ENCODE measurements at regions not wholly inside any gene's neighbourhood (a gene's known extent, or its start where the extent isn't known, plus 50 kb on each side); places are given as distances from the start of the nearest gene placed in this dataset.

GRCh38 chr21:31566064-31566463 lies 93.4 kb upstream of the SOD1 start:
- DNase-seq (ENCODE audit: low spot score) = peak; percentile 34

GRCh38 chr21:31564439-31564838 lies 95.1 kb upstream of the SOD1 start:
- no peak for DNase-seq (ENCODE audit: low spot score)

DNA sequence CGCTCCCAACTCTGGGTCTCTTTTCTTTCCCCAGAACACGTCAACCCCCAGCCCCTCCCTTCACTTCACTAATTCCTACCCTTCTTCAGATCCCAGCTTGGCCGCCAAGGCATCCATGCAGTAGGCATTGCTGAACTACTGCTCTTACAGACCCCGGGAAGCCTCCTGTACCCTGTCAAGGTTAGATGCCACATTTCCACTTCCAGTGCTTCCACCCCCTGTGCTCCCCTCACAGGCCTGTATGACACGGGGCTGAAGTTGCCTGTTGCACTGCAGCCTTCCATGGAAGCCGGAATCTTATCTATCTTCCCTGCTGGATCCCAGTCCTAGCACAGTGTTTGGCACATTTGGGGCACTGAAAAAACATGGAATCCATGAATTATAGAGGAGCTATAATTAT lies 99.0 kb upstream of the SOD1 start:
- DNase-seq (ENCODE audit: low spot score) = no peak

- peak; percentile 97 for DNase-seq (ENCODE audit: low spot score)
Measured at GRCh38 chr21:31559368-31560119, 99.9 kb upstream of the SOD1 start.

DNA sequence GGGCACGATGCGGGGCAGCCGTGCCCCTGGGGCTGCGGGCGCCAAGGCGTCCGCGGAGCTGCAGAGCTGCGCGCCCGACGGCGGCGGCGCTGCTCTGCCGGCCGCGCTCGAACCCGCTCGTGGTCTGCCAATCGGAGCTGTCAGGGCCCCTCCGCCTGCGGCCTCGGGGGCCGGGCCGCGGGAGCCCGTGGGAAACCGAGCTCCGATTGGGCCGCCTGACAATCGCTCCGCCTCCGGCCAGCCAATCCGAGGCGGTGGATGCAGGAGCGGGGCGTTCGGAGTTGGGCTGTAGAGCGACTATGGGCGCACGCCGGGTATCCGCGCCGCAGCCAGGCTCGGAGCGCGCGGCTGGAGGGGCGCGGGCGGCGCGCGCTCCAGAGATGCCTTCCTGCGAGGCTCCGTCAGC lies 100.5 kb upstream of the SOD1 start:
- peak; percentile 96 for DNase-seq (ENCODE audit: low spot score)

DNA sequence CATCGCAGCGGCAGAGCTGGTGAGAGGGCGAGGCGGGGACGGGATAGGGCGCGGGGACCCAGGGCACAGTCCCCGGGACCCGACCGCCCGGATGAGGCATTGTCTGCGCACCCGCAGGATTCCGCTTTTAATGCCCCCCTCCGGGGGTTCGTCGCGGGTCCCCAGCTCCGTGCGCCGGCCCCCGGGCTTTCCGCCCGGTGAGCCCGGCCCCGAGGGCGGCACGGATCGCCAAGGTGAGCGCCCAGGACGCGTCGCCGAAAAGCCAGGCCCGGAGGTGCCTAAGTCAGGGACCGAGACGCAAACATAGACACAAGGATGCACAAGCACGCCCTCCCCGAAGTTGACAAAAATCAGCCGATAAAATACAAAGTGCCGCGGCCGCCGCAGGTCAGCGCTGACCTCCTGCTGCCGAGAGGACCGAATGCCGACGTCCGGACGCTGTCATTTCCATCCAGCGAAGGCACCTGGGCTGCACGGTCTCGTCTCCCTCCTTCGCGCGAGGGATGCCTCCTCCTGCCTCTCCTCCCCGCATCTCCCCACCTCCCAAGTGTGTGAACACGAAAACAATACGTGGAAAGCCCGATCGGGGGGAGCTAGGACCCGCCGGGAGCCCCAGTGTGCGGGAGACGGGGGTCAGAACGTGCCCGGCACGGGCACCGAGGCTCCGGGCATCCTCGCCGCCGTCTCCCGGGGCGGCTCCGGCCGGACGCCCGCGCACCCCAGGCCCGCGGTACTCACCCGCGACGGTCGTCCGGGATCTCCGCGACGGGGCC lies 101.1 kb upstream of the SOD1 start:
- no peak for DNase-seq (ENCODE audit: low spot score)

GRCh38 chr21:31557421-31558188 lies 101.9 kb upstream of the SOD1 start:
- no peak for DNase-seq (ENCODE audit: low spot score)

DNA sequence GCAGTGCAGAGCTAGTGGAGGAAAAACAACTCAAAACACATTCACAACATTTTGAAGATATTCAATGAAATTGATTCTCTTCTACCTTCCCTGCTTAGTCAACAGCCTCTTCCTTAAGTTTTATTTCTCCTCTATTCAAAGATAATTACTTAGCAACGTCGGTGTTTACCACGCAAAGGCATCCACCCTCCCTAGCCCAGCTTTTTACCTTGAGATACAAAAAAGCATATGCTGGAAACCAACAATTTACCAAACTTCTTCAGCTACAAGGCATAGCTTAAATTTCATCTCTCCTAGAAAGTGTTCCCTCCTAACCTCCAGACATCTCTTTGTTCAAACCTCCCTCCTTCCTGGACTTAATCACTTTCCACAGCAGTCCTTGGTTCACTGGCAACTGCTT lies 102.8 kb upstream of the SOD1 start:
- DNase-seq (ENCODE audit: low spot score) = no peak

DNA sequence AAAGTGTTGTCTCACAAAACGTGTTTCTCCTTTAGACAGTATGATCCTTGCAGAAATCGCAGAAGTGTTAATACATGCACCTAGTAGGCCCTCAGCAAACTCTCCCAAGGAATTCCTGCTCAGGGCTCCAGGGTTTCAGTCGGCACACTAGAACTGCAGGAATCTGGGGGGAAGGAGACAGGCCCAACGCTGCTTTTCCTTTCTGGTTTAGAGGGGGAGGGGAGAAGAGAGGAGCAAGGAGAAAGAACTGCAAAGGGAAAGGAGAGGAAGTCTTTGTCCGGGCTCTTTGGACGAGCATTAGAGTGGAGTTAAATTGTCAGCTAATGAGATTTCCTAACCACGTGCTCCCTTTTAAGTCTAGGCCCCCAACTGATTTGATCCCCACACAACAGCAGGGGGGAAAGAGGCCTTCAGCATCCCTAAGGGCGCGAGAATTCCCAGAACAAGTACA lies 103.7 kb upstream of the SOD1 start:
- DNase-seq (ENCODE audit: low spot score) = no peak

DNA sequence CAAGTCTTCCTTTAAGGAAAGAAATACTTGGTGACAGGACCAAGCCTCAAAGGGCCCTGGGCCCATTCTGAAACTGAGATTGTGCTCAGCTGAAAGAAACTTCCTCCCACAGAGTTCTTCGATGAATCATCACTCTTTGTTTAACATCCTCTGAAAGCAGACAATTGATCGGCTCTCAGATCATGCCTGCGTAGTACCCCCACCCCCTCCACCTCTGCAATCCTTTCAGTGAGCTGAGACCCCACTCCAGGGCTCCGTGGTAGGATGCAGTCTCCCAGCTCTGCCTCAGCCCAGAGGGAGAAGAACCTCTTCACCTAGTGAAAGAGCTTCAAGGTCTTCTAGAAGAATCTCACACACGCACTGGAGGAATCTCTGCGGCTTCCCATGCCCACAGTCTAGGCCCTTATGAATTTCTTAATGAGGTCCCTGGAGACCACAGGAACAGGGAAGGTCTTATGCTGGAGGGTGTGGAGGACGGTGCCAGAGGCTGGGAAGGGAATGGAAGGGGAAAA lies 104.9 kb upstream of the SOD1 start:
- no peak for DNase-seq (ENCODE audit: low spot score)

DNA sequence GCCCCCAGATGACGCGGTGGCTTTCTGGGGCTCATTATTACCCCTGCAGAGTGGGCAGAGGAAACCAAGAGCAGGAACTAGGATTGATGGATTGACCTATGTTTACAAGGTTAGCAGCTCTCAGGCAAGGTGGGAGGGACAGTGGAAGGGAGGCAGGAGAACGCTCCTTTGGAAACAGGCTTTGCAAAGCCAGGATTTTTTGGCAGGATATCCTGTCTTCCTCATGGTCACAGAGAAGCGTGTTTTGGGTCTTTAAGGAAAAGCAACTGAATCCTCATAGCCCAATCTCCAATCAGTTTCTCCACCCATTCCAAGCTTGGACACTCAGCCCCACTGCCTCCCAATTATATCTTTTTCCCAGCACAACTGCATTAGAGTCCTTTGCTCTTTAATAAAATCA lies 105.6 kb upstream of the SOD1 start:
- DNase-seq (ENCODE audit: low spot score) = no peak

- no peak for DNase-seq (ENCODE audit: low spot score)
Measured at GRCh38 chr21:31553461-31553860, 106.0 kb upstream of the SOD1 start.

DNA sequence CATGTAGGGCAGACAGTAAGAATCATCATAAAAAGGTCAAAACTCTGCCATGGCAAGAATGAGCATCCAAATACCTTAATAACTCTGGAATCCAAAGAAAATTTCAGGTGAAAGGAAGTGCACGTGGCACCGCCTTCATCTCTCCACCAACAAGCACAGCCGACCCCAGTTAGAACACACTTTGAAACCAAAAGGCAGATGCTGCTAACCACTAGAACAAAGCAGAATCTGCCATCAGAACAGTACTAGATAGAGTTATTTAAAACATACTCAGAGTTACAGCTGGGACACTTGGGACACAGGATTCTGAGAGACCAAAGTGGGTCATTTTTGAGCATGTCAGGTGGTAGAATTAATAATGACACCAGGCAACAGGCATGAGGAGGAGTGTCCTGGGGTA lies 106.7 kb upstream of the SOD1 start:
- no peak for DNase-seq (ENCODE audit: low spot score)

DNA sequence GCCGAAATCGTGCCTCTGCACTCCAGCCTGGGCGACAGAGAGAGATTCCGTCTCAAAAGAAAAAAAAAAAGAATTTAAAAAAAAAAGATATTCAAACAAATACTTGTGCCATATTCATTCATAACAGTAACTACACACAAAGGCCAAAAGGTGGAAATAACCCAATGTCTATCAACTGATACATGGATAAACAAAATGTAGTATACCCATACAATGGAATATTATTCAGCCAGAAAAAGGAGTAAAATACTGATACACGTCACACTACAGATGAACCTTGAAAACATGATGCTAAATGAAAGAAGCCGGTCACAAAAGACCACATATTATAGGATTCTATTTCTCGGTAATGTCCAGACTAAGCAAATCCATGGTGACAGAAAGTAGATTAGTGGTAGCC lies 109.4 kb upstream of the SOD1 start:
- no peak for DNase-seq (ENCODE audit: low spot score)

- no peak for DNase-seq (ENCODE audit: low spot score)
Measured at GRCh38 chr21:31548688-31549087, 110.8 kb upstream of the SOD1 start.

- no peak for DNase-seq (ENCODE audit: low spot score)
Measured at GRCh38 chr21:31546443-31547170, 112.9 kb upstream of the SOD1 start.

DNA sequence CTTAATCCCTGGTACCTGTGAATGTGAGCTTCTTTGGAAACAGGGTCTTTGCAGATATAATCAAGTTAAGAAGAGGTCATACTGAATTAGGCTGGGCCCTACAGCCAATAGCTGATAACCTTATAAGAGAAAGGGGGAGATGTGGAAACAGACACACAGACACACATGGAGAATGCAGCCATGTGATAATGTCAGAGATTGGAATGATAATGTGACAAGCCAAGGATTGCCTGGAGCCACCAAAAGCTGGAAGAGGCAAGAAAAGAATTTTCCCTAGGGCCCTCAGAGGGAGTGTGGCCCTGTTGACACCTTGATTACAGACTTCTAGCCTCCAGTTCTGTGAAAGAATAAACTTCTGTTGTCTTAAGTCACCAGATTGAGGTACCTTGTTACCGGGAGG lies 114.5 kb upstream of the SOD1 start:
- DNase-seq (ENCODE audit: low spot score) = no peak

- DNase-seq (ENCODE audit: low spot score) = no peak
Measured at GRCh38 chr21:31543191-31543590, 116.3 kb upstream of the SOD1 start.

DNA sequence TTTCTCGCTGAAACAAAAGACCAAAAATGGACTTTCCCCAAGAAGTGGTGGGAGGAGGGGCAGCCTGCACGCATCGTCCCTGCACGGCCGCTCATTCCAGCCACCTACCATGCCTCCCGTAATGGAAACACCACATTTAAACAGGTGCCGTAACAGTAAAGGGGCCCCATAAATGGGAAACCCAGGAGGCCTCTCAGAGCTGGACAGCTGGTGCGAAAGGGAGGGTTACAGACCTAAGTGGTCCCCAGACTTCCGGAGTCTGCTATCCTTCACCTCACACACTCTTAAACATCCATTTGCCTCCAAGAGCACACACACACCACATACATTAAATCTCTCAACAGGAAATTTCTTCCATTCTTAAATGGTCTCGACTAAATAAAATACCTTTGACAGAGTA lies 120.7 kb upstream of the SOD1 start:
- no peak for DNase-seq (ENCODE audit: low spot score)

GRCh38 chr21:31537872-31538576 lies 121.5 kb upstream of the SOD1 start:
- no peak for DNase-seq (ENCODE audit: low spot score)

GRCh38 chr21:31536138-31536537 lies 123.4 kb upstream of the SOD1 start:
- DNase-seq (ENCODE audit: low spot score) = no peak

All from NAMALWA (cell line).